ENCODE measurements at regions not wholly inside any gene's neighbourhood (a gene's known extent, or its start where the extent isn't known, plus 50 kb on each side); places are given as distances from the start of the nearest gene placed in this dataset.
"Not testable (repeated sequence)": the region's sequence is repeated elsewhere in the genome, so short reads cannot be mapped to it uniquely, and the experiment has no call there.

DNA sequence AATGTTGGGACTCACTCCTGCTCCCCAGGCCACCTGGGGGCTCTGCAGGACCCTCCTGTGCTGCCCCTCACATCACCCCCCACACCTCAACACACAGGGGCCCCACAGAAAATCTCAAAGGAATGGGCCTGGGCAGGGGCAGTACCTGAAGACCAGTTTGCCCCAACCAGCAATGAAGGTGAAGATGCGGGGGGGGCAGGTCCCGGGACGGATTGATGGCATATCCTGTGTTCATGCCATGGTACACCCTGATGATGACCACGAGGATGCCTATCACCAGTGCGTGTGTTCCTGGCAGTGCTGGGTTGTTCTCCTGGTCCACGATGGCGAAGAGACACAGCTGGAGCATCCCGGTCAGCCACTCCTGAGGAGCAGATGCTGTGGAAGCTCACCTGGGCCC lies 663.0 kb downstream of the FOXD4L5 start:
- H3K27me3 ChIP-seq; H3K9me3 ChIP-seq; H3K36me3 ChIP-seq; H3K4me3 ChIP-seq (ENCODE audit: low read depth, low read length); H3K4me1 ChIP-seq: not testable (repeated sequence)
- peak; percentile 6 for DNase-seq

All from BE2C (cell line).